Esophagus squamous epithelium (tissue), 4 donors: ENCODE measurements at regions not wholly inside any gene's neighbourhood (a gene's known extent, or its start where the extent isn't known, plus 50 kb on each side); places are given as distances from the start of the nearest gene placed in this dataset.

Experiments used
- POLR2A ChIP-seq, 4 donors: fragments of 450-650 bp; IDR thresholded peaks; one replicate each; pipeline ENCODE4 v1.6.1; 2017; ENCODE audit warnings: antibody characterized with exemption in 4 of 4, mild to moderate bottlenecking in 4 of 4, moderate library complexity in 3 of 4
- TF ChIP-seq, protein P1 (sequence below), 6 experiments: fragments of 450-650 bp in 4 of 6; fragments of 200-600 bp in 2 of 6; sonication (generic) in 2 of 6; IDR thresholded peaks; one replicate each; pipeline ENCODE4 v1.5.1; 2016 to 2019; ENCODE audit warnings: antibody characterized with exemption in 6 of 6, mild to moderate bottlenecking in 4 of 6, moderate library complexity in 4 of 6

DNA sequence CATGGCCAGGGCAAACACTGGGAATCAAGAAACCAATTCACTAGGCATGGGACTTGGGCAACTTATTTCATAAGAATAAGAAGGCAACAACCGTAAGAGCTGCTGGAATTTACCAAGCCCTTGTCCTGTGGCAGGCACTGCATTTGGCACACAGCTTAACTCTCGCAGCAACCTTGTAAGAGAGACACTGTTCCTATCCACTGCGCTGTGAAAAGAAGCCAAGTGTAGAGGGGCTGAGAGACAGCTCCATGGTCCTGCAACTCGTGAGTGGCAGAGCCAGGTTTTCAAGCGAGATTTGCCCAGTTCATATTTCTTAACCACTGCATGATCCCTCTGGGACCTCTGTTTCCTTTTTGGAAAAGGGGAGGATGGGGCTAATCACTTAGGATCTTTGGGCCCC, 129.3 kb upstream of the STC2 start:
- TF ChIP-seq, protein P1, sequence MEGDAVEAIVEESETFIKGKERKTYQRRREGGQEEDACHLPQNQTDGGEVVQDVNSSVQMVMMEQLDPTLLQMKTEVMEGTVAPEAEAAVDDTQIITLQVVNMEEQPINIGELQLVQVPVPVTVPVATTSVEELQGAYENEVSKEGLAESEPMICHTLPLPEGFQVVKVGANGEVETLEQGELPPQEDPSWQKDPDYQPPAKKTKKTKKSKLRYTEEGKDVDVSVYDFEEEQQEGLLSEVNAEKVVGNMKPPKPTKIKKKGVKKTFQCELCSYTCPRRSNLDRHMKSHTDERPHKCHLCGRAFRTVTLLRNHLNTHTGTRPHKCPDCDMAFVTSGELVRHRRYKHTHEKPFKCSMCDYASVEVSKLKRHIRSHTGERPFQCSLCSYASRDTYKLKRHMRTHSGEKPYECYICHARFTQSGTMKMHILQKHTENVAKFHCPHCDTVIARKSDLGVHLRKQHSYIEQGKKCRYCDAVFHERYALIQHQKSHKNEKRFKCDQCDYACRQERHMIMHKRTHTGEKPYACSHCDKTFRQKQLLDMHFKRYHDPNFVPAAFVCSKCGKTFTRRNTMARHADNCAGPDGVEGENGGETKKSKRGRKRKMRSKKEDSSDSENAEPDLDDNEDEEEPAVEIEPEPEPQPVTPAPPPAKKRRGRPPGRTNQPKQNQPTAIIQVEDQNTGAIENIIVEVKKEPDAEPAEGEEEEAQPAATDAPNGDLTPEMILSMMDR (IDR thresholded peaks at IDR 0.05) = no peak
- TF ChIP-seq POLR2A (IDR thresholded peaks at IDR 0.05) = no peak
